Loucy (cell line): ENCODE measurements at regions not wholly inside any gene's neighbourhood (a gene's known extent, or its start where the extent isn't known, plus 50 kb on each side); places are given as distances from the start of the nearest gene placed in this dataset.

Source experiments
- H2AFZ ChIP-seq: fragments of 200-600 bp; sonication (generic); 2 replicates; pipeline ENCODE4 v1.6.0; 2016; ENCODE audit warnings: antibody characterized with exemption, mild to moderate bottlenecking, low read length, moderate library complexity
- H3F3A ChIP-seq: fragments of 200-600 bp; 2 replicates; pipeline ENCODE4 v1.6.0; 2016; ENCODE audit warnings: antibody characterized with exemption, low read depth, mild to moderate bottlenecking
- H3K27me3 ChIP-seq: fragments of 200-600 bp; sonication (generic); 2 replicates; pipeline ENCODE4 v1.6.1; 2014; ENCODE audit warnings: low read length, mild to moderate bottlenecking; ENCODE audit not compliant: insufficient read depth, poor library complexity, severe bottlenecking
- H3K36me3 ChIP-seq: fragments of 200-600 bp; sonication (generic); 2 replicates; pipeline ENCODE4 v1.6.1; 2016; ENCODE audit warnings: low read length; ENCODE audit not compliant: insufficient read depth
- H3K4me1 ChIP-seq: fragments of 200-600 bp; sonication (generic); 2 replicates; pipeline ENCODE4 v1.5.1; 2014; ENCODE audit warnings: low read length, mild to moderate bottlenecking; ENCODE audit not compliant: insufficient read depth, poor library complexity, severe bottlenecking
- H3K4me2 ChIP-seq: fragments of 200-600 bp; sonication (generic); 2 replicates; pipeline ENCODE4 v1.6.0; 2014; ENCODE audit warnings: antibody characterized with exemption, low read length, low read depth, mild to moderate bottlenecking; ENCODE audit not compliant: poor library complexity, severe bottlenecking
- H3K4me3 ChIP-seq: fragments of 200-600 bp; sonication (generic); 2 replicates; pipeline ENCODE4 v1.5.1; 2014; ENCODE audit warnings: low read length, mild to moderate bottlenecking, mixed read lengths; ENCODE audit not compliant: poor library complexity, severe bottlenecking
- H3K79me2 ChIP-seq: fragments of 200-600 bp; sonication (generic); 2 replicates; pipeline ENCODE4 v1.6.1; 2014; ENCODE audit warnings: low read length; ENCODE audit not compliant: insufficient read depth
- H3K9ac ChIP-seq: fragments of 200-600 bp; sonication (generic); 2 replicates; pipeline ENCODE4 v1.6.0; 2014; ENCODE audit warnings: mild to moderate bottlenecking, low read depth, low read length, moderate library complexity; ENCODE audit not compliant: poor library complexity, severe bottlenecking
- H3K9me2 ChIP-seq: fragments of 200-600 bp; sonication (generic); replicated peaks from 2 replicates; pipeline ENCODE4 v1.6.1; 2016; ENCODE audit warnings: low read depth, low read length, mixed read lengths
- H3K9me3 ChIP-seq: fragments of 200-600 bp; sonication (generic); 2 replicates; pipeline ENCODE4 v1.6.1; 2014; ENCODE audit warnings: mild to moderate bottlenecking, antibody characterized with exemption, low read length, low read depth; ENCODE audit not compliant: insufficient read depth
- H4K20me1 ChIP-seq: fragments of 200-600 bp; sonication (generic); 2 replicates; pipeline ENCODE4 v1.6.0; 2014; ENCODE audit warnings: antibody characterized with exemption, low read length, mild to moderate bottlenecking; ENCODE audit not compliant: insufficient read depth, poor library complexity, severe bottlenecking
- CTCF ChIP-seq: fragments of 200-600 bp; sonication (generic); conservative IDR thresholded peaks from 2 replicates; pipeline ENCODE4 v1.5.1; 2014; ENCODE audit warnings: mild to moderate bottlenecking, antibody characterized with exemption, low read length
- EZH2phosphoT487 ChIP-seq: fragments of 200-600 bp; IDR thresholded peaks from 2 replicates; pipeline ENCODE4 v1.6.1; 2018; ENCODE audit warnings: antibody characterized with exemption, mild to moderate bottlenecking, moderate library complexity, borderline replicate concordance

DNA sequence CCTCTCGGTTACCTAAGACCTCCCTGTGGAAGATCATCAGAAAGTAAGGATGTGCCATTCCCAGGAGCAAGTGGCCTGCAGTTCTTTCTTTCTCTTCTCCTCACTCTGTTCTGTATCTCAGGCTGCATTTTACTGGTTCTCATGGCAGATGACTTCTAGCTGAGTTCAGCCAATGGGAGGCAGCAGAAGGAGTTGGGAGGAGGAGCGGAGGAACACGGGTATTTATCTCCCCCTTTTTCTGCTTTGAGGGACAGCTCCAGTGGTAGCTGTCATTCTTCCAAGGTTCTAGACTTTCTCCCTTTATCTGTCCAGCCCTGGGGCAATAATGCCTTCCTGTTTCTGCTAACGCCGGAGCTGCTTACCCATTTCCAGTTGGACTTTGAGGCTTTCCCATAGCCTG lies 339.9 kb downstream of the NR2F2 start:
- no peaks in the 10 kb centered on the region for H3K36me3 ChIP-seq
- H3F3A ChIP-seq, result no peaks in the 10 kb centered on the region
- no peaks in the 10 kb centered on the region for H3K9me2 ChIP-seq
- no peak overlapping the region for H3K4me2 ChIP-seq
- no peaks in the 10 kb centered on the region for H3K4me1 ChIP-seq
- no peaks in the 10 kb centered on the region for H3K79me2 ChIP-seq
- H3K9me3 ChIP-seq, result no peaks in the 10 kb centered on the region
- no peaks in the 10 kb centered on the region for H3K27me3 ChIP-seq
- H4K20me1 ChIP-seq, result no peaks in the 10 kb centered on the region
- TF ChIP-seq EZH2phosphoT487 (no peak), CTCF (no peak)
- H2AFZ ChIP-seq, result no peak overlapping the region
- no peak overlapping the region for H3K9ac ChIP-seq
- H3K4me3 ChIP-seq, result no peak overlapping the region

DNA sequence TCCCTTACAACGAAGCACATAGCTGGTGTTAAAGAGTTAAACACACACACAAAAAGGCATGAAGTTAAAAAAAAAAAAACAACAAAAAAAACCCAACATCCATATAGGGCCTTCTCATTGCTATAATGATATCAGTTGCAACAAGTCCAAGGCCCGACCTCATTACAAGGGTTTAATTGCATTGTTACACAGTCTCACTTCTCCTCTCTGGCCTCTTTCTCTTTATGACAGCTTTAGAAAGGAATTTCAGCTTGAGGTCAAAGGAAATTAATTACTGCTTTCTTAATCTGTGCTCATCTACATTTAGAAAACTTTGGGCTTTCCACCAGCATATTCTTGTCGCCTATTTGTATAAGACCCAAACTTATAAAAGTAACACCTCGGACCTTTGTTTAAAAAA lies 342.1 kb downstream of the NR2F2 start:
- TF ChIP-seq CTCF (no peak), EZH2phosphoT487 (no peak)

GRCh38 chr15:96678386-96678785 lies 347.9 kb downstream of the NR2F2 start:
- Histone ChIP-seq H2AFZ (no peak overlapping the region), H3K27me3 (no peaks in the 10 kb centered on the region), H3K79me2 (no peaks in the 10 kb centered on the region), H3K9me2 (no peaks in the 10 kb centered on the region), H3K36me3 (no peaks in the 10 kb centered on the region), H3F3A (no peaks in the 10 kb centered on the region), H3K4me3 (no peak overlapping the region), H3K9ac (no peak overlapping the region), H3K9me3 (no peaks in the 10 kb centered on the region), H3K4me2 (no peak overlapping the region), H4K20me1 (no peaks in the 10 kb centered on the region), H3K4me1 (no peaks in the 10 kb centered on the region)
- no peak for TF ChIP-seq EZH2phosphoT487
- TF ChIP-seq CTCF, result no peak

More for the DNA sequence above, 342.1 kb downstream of the NR2F2 start:
- Histone ChIP-seq H3K9me2 (no peaks in the 10 kb centered on the region), H3F3A (no peaks in the 10 kb centered on the region), H3K9ac (no peak overlapping the region), H3K4me3 (no peak overlapping the region), H3K9me3 (no peaks in the 10 kb centered on the region), H2AFZ (no peak overlapping the region), H3K4me1 (no peaks in the 10 kb centered on the region), H3K4me2 (no peak overlapping the region), H3K27me3 (no peaks in the 10 kb centered on the region), H3K36me3 (no peaks in the 10 kb centered on the region), H3K79me2 (no peaks in the 10 kb centered on the region), H4K20me1 (no peaks in the 10 kb centered on the region)
